GM18511 (cell line): ENCODE measurements at regions not wholly inside any gene's neighbourhood (a gene's known extent, or its start where the extent isn't known, plus 50 kb on each side); places are given as distances from the start of the nearest gene placed in this dataset.

Source experiments
- ATAC-seq: cut with Tn5 transposase; IDR thresholded peaks from one replicate; pipeline ENCODE4 v1.9.1; 2021; ENCODE audit warnings: mild to moderate bottlenecking, moderate library complexity; ENCODE audit not compliant: unreplicated experiment

DNA sequence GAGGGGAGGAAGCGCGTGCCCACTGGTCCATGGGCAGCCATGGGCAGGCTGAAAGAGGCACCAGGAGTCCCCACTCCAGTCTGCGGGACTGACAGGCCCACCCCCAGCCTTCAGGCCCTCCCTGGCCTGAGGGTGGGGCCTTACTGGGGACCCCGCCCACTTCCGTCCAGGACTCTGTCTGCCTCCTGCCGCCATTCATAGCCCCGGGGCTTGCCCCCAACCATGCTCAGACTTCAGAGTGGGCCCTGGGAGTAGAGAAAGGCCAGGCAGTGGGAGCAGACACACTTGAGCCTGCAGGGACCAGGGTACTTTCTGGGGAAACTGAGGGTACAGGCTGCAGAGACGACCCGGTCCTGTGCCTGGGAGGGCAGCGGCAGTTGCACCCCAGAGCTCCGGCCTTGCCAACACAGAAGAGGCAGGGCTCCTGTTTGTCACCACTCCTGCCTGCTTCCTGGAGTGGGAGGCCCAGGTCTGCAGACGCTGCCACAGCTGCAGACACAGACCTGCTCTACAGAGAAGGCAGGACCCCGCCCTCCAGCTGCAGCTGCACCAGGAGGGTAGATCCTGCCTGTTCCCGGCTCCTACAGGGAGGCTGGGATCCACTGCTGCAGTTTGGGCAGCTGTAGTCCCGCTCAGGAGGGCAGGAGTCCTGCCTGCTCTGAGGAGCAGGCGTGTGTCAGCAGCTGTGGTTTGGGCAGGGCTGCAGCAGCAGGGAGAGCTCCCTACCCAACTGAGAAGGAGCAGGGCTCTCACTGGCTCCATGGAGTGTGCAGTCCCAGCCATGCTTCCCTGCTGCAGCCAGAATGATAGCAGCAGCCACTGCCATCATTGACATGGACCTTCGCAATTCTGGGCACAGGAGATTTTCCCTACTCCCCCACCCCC lies 387.9 kb upstream of the ANO3 start:
- ATAC-seq: no peak

DNA sequence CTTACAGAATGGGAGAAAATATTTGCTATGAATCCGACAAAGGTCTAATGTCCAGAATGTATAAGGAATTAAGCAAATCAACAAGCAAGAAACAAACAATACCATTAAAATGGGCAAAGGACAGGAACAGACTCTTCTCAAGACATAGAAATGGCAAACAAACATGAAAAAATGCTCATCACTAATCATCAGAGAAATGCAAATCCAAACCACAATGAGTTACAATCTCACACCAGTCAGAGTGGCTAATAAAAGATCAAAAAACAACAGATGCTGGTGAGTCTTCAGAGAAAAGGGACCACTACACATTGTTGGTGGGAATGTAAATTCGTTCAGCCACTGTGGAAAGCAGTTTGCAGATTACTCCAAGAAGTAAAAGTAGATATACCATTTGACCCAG lies 382.0 kb upstream of the ANO3 start:
- ATAC-seq: no peak

DNA sequence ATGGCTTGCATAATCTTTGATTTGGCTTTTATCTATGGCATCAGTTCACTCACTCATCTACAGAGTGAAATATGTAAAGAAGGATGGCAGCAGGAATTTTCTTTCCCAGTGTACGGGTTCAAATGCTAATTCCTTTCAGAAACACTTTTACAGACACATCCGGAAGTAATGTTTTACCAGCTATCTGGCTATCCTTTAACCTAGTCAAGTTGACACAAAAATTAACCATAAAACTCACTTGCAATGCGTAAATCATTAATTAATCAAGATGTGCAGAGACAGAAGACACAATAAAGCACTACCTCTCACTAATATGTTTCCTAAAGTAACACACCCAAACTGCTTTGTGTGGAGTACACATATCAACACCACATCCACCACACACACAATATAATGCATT lies 378.9 kb upstream of the ANO3 start:
- no peak for ATAC-seq

DNA sequence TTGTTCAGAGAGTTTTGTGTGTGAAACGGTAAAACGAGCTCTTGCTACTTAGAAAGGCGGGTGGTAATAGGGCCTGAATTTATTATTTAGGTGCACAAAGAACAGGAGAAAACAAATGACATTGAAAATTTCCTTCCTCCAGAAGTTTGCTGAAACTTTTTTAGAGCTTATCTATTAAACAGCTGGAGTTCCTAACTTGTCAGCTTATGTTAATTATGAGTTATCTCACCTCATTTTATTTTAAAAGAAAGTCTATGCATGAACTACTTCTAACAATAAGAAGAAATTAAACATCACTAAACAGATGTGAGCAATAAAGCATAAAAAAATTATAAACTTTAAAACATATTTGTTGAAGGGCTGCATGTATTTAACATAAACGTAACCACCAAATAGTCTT lies 373.9 kb upstream of the ANO3 start:
- ATAC-seq: no peak

DNA sequence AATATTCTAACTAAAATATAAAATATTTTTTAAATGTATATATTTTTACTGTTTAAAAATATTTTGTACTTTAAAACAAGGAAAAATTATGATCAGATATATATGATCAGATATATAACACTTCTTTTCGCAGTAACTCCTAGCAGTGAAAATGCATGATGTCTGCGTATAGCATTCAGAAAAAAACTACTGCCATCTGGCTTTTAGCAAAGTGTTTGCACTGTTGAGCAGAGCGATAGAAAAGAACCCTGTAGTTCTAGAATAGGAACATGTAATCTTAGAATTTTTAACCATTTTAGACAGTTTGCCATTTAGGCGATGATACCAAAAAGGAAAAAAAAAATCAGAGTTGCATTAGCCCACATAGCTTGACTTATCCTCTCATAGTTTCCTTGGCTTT lies 370.4 kb upstream of the ANO3 start:
- no peak for ATAC-seq

DNA sequence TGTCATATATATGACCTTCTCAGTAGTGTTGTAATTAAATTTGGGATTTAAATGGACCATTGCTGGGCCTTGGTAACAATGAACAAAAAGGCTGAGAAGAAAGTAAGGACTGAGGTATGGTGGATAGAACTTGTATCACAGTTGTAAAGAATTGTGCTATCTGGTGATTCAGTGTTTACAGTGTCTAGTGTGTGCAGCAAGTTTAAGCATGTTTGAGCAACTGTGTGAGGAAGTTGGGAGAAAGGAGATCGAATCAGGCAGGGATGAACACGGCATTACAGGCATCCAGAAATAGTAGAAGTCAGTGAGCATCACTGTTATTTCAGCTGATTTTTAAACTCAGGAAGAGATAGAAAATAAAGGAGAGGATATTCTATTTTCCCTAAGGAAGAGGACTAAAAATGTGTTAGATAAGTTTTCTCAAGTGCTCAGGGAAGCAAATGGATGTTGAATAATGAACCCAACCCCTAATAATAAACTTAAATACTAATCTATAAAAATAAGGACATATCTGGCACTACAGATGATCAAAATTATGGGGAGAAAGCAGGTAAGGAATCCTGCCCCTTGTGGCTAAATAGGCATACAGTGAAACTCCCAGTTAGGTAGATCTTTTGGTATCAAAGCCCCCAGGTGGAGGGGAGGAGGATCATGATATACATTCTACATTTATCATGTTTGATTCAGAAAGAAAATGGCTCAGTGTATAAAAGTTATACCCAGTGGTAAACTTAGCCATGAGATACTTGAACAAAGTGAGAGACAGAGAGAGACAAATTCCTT lies 361.0 kb upstream of the ANO3 start:
- no peak for ATAC-seq

DNA sequence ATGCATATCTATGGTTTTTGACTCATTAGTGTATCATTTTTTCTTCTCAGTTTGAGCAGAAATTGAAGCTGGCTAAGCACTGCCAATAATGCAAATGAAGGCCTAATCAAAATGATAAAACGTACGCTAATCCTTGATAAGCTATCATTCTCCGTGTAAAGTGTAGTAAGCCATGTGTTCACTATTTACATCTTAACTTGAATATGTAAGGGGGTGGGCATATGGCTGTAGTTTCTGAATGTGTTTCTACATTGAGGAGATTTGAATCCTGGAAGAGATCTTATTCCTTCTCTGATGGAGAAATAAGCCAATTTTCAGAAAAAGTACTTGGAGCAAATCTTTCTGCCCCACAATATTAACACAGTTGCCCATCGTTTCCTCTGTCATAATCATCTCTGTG lies 351.8 kb upstream of the ANO3 start:
- no peak for ATAC-seq

DNA sequence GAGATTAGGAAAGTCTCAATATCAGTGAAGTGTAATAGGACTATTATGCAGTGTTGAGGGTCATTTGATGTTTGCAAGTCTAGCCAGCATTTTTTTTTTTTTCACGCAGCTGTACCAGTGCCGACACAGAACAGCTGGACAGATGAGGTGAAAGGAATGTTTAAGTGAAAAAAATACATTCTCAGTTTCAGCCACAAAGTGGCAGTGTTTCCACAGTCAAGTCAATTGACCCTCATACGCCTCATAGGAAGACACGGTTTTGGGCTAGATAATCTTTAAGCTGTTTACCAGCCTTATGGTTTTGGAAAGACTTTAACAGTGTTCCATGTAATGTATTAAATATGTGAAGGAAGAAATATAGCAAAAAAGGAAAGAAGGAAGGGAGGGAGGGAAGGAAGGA lies 349.9 kb upstream of the ANO3 start:
- ATAC-seq: peak; percentile 91

DNA sequence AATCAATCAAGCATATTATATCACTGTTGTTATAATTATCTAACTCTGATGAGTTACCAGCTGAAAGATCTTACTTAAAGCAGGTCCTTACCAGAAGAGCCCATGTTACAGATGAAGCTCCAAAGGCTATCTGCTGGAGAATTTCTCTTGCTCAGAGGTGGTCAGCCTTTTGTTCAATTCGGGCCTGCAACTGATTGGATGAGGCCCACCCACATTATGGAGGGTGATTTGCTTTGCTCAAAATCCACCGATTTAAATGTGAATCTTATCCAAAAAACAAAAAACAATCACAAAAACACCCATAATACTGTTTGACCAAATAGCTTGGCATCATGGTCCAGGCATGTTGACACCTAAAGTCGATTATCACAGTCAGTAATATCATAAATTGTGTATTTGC lies 348.6 kb upstream of the ANO3 start:
- no peak for ATAC-seq

DNA sequence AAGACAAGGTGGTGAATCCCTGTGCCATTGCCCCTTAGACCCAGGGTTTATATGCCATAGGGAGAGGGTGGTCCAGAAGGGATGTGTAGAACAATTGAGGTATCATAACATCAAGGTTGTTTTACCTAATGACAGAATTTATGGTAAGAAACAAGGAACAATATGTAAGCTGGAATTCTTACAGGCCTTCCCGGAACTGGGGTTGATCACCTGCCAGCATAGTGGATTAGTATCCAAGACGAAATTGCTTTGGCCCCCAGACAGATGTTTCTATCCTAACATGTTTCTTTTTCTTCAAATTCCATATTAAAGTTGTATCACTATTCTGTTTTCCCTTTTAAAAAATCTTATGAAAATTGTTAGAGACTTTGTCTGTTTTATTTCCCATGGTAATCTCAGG lies 343.8 kb upstream of the ANO3 start:
- no peak for ATAC-seq

DNA sequence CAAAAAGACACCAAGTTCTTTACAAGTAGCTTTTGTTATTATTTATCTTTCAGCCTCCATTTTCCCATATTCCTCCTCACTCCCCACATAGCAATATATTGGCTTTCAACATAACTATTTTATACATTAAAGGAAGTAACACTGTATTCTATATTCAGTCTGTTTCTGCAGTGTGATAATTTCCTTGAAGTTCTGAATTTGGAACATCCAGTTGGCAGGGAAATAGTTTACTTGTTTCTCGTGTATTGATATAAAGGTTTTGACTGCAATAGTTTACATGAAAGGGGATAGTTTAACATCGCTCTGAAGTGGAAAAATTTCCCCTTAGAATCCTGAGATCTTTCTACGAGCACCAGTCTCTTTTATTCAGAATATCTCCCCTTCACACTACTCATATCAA lies 341.5 kb upstream of the ANO3 start:
- ATAC-seq: no peak

DNA sequence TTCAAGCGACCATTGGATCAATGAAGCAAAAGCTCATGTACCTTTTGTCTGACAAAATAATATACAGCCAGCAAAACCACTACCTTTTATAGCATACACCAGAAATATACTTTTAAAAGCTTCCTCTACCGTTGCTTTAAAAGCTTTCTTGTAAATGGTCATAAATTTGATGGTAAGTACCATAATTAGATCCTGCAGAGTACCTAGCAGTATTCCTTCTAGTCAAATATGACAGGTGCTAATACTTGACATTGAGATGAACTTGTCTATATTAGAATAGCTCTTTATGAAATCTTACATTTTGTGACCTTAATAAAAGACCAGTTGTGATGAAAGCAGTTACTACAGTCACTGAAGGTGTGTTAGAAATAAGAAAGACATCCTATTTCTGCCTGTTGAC lies 340.5 kb upstream of the ANO3 start:
- ATAC-seq: no peak

DNA sequence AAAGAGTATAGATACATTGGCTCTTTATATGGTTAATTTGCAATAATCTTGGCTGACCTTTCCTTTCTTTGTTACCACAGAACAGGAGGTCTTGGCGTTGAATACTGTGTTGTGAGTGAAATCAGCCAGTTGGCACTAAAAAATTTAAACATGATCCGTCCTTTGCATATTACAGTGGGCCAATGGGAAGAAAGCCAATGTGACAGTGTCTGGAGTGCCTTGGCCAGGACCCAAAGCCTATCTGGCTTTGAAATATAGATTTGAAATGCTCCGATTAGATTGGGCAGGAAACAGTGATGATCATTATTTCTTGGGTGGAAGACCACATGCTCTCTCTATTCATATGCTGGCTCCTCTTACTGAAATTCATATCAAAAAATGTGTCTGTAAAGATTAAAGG lies 339.6 kb upstream of the ANO3 start:
- ATAC-seq: no peak

DNA sequence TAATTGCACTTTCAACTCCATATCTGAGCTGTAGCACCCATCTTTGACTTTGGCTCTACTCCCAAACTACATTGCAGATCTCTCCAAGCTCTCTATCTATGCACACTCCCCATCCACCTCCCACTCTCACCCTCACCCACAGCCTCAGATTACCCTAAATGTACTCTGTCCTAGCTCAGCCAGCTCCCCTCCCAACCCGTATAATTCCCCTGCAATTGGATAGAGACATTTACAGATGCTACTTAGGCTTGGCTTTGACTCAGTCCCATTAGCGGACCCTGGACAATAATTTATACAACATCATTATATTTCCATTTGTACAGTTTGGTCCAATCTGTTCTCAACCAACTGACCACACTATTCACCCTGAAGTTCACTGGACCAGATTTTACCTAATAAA lies 338.9 kb upstream of the ANO3 start:
- ATAC-seq: no peak

DNA sequence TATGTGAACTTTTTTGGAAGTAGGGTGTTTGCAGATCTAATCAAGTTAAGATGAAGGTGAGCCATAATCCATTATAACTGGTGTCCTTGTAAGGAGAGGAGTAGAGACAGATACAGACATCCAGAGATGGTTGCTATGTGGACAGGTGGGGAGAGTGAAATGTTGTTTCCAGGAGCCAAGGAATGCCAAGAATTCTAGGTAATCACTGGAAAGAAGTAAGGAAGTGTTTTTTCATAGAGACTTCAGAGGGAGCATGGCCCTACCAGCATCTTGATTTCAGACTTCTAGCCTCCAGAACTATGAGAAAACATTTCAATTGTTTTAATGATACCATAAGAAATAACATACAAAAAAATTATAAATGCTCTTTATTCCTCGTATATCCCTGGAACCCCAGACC lies 320.5 kb upstream of the ANO3 start:
- no peak for ATAC-seq

DNA sequence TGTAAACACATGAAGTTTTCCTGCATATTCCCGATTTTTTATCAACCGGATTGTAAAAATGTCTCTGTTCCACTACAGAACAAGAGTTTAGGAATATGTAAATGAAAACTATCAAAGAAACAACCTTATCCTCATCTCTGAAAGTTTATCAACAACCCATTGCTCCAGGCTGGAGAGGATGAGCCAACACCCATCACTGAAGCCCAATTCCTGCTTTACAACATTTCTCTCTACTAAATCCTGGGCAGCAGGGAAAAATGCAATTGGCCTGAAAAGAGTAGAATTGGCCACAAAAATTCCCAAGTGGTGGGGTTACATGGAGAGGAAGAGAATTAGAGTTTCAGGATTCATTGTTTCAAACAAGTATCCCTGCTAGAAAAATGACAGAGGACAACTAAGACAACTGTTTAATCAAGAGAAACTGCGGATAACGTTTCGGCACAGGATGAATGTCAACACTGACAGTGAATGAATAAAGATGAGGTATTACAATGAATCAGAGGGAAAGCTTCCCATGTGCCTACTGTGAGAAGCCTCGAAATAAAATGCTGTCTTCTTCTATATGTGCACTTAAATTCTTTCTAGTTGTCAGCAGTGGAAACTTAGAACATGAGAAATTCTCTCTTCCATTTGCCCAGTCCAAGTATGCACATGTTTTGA lies 317.3 kb upstream of the ANO3 start:
- no peak for ATAC-seq

DNA sequence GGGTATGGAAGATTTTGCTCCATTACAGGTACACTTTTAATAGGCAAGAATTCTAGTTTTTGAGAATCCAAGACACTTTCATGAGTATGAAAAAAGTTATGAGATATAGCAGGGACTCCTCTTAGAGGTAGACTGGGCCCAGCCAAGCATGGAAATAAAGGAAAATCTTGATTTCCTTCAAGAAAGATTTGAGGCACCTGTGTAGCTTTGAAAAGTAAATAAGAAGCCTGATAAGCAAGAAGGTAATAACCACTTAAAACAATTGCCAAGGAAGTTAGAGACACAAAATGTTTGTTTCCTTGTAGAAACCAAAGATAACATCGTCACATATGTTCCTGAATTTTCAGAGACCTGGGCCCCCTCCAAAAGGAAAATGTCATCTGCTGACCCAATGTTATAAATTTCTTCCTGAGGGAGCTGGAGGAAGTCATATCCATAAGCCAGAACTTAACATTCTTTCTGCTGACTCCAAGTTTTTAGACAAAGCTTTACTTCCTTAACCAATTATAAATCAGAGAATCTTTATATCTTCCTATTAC lies 314.5 kb upstream of the ANO3 start:
- ATAC-seq: no peak

DNA sequence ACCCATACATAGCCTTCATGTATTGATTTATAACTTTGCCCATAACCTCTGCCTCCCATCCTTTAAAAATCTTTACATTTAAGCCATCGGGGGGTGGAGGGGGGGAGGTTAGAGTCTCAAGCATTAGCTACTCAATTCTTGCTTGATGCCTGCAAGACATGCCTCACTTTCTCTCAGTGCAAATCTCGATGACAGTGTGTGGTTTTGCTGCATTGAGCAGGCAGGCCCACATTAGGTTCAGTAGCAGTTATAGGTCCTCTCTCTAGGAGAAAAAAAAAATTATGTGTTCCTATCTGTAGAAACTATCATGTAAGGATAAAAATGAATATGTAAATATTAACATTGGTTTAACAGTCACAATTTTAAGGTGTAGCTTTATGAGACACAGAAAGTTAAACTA lies 314.0 kb upstream of the ANO3 start:
- ATAC-seq: no peak

DNA sequence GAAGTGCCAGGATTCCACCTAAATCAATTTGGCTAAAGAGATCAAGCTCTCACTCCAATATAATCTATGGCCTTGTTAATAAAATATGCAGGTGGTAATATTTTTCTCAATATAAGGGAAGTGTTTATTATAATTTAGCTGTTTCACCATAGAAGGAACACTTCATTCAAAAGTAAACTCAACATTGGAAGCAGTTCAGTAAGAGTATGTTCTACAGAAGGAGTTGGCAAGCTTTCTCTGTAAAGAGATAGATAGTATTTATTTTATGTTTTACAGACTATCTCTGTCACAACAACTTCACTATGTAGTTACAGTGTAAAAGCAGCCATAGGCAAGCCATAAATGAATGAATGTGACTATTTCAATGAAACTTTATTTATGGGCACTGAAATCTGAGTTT lies 313.6 kb upstream of the ANO3 start:
- no peak for ATAC-seq

DNA sequence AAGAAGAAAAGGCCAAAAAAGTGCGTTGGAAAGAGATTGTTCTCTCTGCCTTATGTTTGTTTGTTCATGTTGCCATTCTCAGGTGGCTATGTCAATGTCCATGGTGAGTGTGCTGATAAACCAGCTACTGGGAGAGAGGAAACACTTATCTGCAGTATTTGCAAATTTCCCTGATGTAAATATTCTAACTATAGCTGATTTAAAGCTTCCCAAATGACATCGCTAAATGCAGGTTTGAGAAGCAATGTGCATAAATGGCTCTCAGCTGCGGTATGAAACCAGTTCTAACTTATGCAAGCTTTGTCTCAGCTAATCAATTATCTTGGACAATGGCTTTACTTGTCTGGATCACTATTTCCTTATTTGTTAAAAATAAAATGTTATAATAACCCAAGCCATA lies 312.5 kb upstream of the ANO3 start:
- no peak for ATAC-seq

DNA sequence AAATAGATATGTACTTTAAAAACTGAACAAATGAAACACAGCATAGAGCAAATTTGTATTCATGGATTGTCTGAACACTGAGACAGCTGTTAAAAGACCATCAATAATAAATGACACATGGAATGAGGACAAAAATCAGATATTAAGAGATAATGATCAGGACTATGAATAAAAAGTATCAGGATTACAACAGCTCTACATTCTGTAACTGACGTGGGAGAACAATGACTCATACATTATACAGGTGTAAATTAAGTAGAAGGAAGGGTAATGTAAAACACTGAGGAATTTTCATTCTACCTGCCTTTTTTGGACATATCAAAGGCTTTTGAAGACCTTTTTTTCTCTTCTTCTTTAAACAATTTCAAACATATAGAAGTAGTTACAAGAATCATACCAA lies 310.9 kb upstream of the ANO3 start:
- no peak for ATAC-seq

DNA sequence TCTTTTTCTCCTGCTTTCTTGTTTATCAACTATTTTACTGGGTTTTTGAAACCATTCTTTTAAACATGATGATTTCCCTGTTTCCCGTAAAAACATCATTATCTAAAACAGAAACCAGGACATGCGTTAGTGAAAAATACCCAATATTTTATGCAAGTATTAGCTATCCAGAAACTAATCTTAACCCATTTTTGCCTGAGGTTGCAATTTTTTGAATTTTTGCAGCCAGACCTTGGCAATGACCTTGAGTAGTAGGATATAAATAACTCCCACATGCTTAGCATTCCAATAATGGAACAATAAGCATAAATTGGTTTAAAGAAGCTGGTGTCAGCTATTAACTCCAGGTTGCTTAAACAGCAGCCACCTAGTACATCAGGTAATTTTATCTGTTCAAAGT lies 308.9 kb upstream of the ANO3 start:
- ATAC-seq: no peak
